GM21381 (cell line): ENCODE measurements at regions not wholly inside any gene's neighbourhood (a gene's known extent, or its start where the extent isn't known, plus 50 kb on each side); places are given as distances from the start of the nearest gene placed in this dataset.

Experiments used
- ATAC-seq: cut with Tn5 transposase; IDR thresholded peaks from one replicate; pipeline ENCODE4 v1.9.1; 2021; ENCODE audit warnings: mild to moderate bottlenecking, moderate library complexity; ENCODE audit not compliant: unreplicated experiment

DNA sequence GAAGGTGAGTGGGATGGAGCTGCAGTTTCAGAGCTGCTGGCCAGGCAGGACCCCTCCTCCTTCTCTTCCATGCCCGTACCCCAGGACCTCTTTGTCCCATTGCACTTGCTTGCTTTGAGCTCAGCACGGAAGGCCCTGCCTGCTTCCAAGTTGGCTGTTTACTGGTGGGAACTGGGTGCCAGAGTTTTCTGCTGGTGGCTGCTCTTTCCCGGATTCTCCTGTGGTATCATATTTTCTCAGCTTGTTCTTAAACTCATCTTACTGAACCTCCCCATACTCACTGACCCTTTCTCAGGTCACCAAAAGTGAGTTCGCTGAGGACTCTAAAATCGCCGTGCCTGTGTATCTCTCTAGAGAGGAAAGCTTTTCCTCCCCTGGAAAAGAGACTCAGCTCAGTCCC, 297.7 kb upstream of the TNP1 start:
- no peak for ATAC-seq

DNA sequence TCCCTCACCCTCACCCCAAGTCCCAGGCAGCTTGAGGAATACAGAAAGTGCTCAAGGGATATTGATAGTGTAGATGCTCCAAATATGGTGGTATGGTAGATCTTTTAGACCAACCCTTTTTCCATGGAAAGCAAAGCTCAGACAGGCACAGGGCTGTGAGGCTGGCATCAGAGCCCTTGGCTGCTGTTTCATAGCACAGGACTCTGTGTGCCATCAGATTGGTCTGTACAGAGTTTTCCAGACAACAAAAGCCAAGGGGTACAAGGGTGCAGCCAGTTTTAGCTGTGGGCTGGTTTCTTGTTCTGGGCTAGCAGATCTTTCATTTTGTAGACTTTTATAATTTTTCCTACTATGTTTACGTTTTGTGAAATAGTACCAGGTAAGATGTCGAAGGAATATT, 296.9 kb upstream of the TNP1 start:
- ATAC-seq = no peak

DNA sequence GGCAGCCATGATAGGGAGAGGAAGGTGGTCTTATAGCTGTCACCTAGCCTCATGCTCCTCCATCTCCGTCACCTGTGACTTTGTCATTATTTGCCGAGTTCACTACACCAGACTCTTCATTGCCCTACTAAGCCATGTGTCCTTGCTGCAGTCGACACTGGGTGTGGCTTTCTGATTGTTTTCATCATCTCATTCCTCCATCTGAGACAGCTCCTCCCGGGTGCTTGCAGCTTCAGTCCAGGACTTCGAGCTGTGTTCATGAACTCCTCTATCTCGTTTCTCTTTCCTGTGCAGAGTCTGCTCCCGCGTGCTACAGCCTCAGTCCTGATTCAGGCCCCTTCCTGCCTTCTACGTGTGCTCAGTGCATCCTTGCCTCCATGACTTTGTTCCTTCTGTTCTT, 295.1 kb upstream of the TNP1 start:
- no peak for ATAC-seq

DNA sequence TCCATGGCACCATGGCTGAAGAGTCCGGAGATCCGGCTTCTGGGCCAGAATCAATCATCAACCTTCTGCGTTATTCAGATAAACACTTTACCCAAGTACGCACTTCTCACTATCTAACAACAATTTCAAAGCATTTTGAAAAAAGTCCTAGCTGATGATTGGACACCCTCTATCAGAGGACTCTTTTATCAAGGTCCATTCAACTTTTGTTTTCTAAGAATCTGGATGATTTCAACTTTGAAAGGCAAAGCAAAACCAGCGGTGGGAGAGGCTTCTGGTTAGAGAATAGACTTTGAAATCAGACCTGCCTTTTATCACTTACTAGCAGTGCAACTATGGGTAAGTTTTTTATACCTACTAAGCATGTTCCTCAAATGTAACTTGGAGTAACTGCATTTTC, 293.6 kb upstream of the TNP1 start:
- no peak for ATAC-seq

DNA sequence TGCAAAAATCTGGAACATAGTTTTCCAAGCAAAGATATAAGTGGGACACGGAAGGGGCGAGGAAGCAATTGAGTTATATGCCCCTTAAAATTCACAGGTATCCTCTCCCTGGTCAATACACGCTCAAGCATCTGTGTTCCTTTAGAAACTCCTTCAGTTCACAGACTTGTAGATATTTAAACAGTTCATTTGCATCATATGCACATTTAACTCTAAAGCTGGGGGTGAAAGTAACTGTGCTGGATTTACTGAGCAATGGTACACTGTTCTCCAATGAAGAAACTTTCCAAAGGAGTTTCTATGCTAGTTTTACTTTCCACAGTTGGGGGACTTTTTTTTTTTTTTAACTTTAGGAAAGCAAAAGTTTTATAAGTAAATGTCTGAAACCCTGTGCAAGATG, 293.0 kb upstream of the TNP1 start:
- no peak for ATAC-seq

DNA sequence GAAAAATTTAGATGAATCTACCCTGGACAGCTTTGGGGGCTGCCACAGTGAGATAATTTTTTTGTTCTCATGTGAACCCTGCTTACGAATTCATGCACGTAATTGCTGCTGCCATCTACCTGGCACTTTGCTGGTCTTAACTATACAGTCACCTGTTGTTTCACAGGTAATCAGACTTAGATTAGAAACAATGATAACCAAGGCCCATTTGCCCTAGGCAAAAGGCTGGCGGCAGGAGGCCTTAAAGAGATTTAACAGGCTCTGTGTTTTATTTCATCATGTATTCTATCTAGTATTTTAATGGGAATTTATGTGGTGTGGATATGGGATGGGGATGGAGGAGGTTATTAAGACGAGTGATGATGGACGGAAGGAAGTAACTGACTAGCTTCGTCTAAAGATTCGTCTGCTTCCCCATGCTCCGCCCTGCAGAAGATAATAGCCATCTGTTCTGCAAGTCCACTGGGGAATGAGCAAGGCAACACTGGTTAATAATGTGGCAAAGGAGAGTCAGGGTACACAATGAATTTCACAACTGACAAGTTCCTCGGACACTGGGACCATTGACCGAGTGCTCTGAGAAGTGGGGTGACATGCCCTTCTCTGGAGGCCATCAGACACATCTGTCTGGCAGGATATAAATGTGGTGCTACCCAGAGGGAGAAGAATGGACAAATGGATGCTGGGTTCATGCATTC, 291.8 kb upstream of the TNP1 start:
- no peak for ATAC-seq

DNA sequence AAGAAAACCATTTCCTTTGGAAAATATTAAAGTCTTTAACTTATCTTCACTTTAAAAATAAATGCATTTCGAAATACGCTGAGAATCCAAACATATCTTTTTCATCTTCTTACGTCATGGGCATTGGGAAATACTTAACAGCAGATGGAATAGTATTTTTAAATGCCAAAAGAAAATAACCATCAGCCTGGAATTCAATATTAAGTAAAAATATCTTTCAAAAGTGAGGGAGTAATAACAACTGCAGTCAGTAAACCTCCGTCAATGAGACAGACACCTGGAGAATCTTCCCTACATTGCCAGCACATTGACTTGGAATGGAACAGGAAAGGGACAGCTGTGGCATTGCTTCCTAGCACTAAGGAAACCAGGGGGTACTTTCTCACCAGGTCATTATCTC, 290.4 kb upstream of the TNP1 start:
- no peak for ATAC-seq

DNA sequence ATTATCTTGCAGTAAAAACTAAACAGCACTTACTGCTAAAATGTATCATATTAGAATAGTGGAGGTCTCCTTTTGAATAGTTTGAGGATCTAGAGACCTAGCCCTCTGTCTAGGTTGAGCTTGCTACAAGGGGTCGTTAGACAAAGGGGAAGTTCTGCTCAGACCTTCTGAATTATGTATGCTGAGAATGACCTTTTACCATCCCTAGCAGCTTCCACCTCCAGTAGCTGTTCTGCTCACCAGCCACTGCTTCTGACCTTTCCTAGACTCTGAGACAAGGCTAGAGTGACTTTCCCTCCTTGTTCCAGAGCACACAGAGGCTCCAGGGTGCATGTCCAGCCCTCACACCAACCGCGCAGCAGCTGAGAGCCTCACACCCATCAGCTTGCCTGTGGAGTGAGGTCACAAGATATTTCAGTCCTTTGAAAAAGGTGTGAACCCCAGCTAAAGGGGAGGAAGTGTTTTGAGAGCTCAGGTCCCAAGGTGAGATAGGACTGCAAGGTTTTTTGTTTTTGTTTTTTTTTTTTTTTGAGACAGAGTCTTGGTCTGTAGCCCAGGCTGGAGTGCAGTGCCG, 289.3 kb upstream of the TNP1 start:
- no peak for ATAC-seq

DNA sequence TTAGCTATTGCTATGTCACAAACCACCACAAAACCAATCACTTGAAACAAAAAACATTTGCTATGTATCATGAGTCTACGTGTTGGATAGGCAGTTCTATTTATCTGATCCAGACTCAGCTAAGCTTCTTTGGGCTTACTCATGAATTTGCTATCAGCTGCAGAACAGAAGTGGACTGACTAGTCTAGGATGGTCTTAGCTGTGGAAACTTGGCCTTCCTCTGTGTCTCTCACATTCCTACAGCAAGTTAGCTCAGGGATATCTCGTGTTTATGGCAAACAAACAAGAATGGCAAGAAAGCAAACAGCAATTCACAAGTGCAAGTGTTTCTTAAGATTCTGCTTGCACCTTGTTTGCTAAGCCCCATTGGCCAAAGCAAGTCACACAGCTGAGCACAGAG, 288.0 kb upstream of the TNP1 start:
- no peak for ATAC-seq

DNA sequence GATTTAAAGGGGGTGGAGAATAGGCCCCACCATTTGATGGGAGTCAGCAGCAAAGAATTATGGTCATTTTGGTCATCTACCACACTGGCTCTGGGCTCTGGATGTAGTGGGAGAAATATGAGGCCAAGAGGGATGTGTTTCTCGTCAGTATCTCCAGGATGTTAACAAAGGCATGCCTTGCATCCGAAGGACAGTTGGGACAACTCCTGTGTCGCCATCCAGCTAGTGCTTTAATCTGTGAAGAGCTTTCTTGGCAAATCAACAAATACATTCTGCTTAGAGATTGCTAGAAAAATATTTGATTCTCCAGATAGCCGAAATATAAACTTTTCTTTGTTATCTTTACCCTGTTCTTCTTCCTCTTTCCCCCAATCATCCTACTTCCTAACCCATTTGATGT, 287.1 kb upstream of the TNP1 start:
- no peak for ATAC-seq

DNA sequence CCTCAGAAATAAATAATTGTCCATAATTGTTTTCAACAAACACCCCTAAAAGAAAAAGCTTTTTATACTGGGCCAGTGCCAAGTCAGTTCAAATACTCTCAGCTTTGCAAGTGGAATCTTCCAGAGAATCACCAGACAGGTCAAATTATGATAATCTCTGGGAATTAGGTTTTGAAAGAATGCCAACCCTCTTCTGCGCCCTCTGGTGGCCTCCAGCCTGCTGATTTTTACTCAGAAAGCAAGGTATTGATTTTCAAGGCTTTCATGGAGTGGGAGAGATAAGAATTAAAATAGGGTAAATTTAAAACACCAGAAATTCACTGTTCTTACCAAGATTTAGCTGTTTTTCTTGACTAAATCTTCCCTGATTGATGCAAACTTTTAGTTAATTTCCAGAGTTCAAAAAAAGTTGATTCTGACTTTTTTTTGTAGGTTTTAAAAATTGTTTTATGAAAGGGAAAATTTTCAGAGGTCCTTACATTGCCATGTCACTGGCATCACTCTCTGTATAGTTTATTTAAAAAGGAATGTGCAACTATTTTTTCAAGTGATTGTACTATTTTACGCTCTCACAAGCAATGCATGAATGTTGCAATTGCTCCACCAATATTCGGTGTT, 282.9 kb upstream of the TNP1 start:
- ATAC-seq = no peak

DNA sequence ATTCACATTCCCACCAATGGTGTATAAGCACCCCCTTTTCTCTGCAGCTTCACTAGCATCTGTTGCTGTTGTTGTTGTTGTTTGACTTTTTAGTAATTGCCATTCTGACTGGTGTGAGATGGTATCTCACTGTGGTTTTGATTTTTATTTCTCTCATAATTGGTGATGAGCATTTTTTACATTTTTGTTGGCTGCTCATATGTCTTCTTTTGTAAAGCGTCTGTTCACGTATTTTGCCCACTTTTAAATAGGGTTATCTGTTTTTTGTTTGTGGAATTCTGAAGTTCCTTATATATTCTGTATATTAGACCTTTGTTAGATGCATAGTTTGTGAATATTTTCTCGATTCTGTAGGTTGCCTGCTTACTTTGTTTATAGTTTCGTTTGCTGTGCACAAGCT, 278.4 kb upstream of the TNP1 start:
- no peak for ATAC-seq

DNA sequence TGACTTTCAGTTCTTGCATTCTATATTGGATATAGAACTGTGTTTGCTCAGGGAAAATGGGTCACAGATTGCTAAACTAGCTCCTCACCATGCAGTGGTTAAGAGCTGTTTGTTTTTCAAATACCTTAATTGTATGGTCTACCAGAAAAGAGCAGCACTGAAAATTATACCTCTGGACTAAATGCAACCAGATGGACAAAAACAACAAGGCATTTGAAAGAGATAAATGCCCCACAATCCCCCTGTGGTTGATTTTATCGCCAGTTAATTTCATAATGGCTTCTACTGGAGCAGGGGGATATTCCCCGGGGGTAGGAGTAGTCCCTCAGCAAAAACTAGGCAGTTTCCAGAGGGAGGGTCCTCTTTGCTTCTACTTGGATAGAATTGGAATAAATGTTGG, 267.9 kb upstream of the TNP1 start:
- no peak for ATAC-seq

DNA sequence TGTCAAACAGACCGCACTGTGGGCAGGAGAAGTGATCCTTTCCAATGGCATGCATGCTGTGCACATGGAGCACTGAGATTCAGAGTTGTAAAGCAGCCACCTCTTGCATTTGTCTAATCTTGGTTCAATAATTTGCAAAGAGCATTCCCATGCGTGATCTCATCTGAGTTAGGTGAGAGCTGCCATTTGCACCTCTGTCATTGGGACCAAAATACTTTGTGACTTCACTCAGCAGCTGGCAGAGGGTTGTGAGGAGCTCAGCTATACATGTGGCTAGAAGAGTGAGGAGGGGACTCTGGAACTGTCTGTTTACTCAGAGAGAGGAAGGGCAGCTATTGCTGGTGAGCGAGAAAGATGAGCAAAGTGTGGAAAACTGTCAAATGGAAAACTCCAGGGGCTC, 265.1 kb upstream of the TNP1 start:
- no peak for ATAC-seq

DNA sequence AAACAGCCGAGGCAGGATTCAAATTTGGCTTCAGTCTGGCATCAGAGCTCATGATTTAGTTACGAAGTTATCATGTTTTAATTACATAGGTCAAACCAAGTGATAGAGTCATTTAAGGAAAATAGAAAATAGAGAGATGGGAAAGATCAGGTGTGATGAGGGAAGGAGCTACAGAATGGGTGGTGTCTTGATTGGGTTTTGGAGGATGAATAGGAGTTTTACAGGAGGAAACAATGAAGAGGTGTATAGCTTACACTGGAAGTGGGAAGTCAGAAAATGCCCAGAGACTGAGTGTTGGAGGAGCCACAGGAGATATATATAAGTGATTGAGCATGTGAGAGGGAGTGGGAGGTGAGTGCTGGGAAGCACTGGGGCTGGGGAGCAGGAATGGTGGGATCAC, 264.2 kb upstream of the TNP1 start:
- no peak for ATAC-seq

DNA sequence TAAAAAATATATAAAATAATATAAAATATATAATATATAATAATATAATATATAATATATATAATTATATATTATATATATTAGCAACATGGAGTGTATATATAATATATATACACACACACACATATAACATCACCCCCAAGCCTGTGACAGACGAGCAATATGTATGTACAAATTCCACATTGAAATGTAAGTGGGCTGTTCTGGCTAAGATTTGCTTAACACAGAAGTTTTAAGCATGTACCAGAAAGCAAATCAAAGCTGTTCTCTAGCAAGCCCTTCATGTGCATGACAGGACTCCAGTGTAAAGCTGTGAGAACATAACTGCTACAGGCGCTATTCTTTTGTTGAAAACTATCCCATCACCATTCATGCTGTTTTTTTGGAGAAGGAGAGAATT, 261.7 kb upstream of the TNP1 start:
- ATAC-seq = no peak

DNA sequence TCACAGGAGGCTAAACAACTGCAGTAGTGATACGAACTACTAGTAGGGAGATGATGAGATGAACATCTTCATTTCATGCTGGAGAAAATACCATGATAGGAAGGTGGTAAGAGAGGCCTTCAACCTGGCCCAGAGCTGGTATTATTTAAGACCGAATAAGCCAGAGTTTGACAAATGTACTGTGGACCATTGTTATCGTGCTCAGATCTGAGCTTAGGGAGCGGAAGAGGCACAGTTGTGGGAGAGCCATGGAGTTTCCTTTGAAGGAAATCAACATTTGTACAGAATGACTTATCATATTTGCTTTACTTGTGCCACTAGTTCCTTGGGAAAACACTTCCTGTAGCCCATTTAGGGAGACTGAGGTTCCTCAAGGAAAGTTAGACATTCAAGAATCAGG, 260.6 kb upstream of the TNP1 start:
- no peak for ATAC-seq

DNA sequence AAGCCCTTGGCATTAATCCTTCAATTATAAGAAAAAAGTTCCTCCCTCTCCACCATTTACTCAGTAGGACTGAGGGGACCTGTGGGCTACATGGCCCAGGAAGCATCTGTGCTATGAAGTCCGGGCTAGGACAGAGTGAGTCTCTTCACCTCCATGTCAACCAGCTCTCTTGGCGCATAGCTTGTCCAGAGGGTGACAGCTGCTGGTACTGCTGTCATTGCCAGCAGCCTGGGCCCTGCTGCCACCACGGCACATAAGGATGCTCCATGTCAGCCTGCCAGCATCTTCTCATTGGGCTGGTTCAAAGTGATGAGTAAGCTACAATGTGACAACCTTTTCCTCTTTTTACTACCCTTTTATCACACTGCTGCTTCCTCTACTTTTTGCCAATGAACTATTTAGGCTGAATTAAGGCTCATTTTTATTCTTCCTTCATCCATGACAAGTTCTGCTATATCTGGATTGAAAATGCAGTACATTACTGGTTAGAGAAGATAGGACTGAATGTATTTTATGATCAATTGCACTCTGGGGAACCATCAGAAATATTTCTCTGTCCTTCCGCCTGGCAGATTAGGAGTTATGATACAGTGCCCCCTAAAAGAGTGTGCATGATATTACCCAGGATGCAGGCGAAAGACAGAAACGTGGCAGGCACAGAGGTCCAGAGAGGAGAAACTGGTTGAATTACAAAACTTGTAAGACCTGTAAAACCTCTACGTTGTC, 258.9 kb upstream of the TNP1 start:
- ATAC-seq = no peak

DNA sequence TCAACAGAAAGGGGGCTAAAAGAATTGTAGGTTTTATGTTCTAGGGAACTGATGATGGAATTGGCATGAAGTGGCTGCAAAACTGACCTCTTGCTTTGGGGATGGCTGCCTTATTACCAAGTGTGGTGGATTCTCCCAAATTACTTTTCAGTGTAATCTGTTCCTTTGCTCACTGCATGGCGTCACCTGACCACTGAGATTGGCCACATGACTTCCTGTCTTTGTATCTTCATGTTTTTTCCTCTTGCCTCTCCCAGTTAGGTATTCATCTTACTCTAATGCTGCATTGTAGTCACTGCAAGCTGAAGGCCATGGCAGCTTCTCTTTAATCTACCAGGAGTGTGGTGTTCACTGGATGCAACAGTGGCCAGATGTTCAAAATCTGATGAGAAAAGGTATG, 257.7 kb upstream of the TNP1 start:
- ATAC-seq = no peak

DNA sequence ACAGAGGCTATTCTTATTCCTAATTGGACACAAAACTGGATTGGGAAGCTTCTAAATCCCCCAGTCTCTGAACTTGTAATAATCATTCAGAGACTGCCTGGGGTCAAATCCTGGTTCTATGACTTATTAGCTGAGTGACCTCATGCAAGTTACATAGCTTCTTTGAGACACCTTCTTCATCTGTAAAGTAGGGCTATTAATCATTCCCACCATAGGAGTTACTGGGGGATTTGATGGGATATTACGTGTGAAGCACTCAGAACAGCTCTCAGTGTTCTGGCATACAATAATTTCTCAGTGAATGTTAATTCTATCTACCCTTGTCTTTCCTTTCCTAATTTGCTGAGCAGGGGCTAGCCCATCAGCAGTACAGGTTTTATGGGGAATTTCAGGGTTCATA, 256.7 kb upstream of the TNP1 start:
- no peak for ATAC-seq

DNA sequence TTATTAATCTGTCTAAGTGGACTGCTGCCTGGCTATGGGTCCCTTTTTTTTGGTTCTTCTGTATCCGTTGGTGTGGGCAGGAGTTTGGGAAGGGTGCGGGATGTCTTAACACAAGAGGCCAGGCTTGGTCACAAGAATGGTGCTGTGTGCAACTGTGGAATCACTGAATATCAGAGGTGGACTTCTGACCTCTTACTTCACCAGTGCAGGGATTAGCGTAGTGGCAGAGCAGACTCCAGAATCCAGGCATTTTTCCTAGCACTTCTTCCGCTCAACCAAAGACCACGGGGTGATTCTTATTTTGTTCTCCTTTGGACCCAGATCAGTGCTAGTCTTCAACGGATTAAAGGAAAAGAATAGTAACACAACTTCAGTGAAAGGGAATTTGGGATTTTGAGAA, 254.3 kb upstream of the TNP1 start:
- no peak for ATAC-seq

DNA sequence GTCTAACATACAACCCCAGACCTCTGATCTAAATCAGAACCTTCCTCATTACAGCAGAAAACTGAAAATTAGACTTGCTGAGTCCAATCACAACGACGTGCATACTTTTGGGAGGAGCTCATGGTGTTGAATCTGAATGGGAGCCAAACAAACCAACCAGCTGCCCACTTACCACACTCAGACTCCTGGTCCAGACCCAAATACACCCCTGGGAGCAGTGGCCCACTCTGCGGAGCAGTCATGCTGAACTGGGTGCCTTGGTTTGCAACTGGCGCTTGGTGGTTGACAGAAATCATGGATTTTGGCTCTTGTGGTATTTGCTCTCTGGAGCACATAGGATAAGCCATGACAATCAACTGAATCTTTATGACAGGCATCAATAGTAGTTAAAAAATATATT, 253.6 kb upstream of the TNP1 start:
- no peak for ATAC-seq
